ENCODE measurements at regions not wholly inside any gene's neighbourhood (a gene's known extent, or its start where the extent isn't known, plus 50 kb on each side); places are given as distances from the start of the nearest gene placed in this dataset.

GRCh38 chr7:129366-130221 lies 62.8 kb upstream of the FAM20C start:
- Histone ChIP-seq H3K4me1 (no peaks in the 10 kb centered on the region), H3K36me3 (no peaks in the 10 kb centered on the region), H3K9ac (ENCODE audit: low read depth in 2 of 2, low read length in 2 of 2) (no peak overlapping the region), H3K9me3 (no peaks in the 10 kb centered on the region), H3K4me3 (no peak overlapping the region), H3K27me3 (no peaks in the 10 kb centered on the region), H3K27ac (peak overlapping the region; percentile 32)
- no peak for DNase-seq
- TF ChIP-seq, protein P1, sequence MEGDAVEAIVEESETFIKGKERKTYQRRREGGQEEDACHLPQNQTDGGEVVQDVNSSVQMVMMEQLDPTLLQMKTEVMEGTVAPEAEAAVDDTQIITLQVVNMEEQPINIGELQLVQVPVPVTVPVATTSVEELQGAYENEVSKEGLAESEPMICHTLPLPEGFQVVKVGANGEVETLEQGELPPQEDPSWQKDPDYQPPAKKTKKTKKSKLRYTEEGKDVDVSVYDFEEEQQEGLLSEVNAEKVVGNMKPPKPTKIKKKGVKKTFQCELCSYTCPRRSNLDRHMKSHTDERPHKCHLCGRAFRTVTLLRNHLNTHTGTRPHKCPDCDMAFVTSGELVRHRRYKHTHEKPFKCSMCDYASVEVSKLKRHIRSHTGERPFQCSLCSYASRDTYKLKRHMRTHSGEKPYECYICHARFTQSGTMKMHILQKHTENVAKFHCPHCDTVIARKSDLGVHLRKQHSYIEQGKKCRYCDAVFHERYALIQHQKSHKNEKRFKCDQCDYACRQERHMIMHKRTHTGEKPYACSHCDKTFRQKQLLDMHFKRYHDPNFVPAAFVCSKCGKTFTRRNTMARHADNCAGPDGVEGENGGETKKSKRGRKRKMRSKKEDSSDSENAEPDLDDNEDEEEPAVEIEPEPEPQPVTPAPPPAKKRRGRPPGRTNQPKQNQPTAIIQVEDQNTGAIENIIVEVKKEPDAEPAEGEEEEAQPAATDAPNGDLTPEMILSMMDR (IDR thresholded peaks at IDR 0.05) = no peak
- intact Hi-C loops (cut with DNase I) = no loop called here

- no peaks in the 10 kb centered on the region for H3K27me3 ChIP-seq
- H3K9ac ChIP-seq (ENCODE audit: low read depth in 2 of 2, low read length in 2 of 2) = no peak overlapping the region
- no peak for DNase-seq
- no peaks in the 10 kb centered on the region for H3K4me1 ChIP-seq
- TF ChIP-seq, protein P1 (IDR thresholded peaks at IDR 0.05) = no peak
- H3K9me3 ChIP-seq = no peaks in the 10 kb centered on the region
- H3K36me3 ChIP-seq = no peaks in the 10 kb centered on the region
- no peak overlapping the region for H3K27ac ChIP-seq
- no peak overlapping the region for H3K4me3 ChIP-seq
- intact Hi-C loops (cut with DNase I) = no loop called here
Measured at GRCh38 chr7:130222-130572, 62.2 kb upstream of the FAM20C start.

DNA sequence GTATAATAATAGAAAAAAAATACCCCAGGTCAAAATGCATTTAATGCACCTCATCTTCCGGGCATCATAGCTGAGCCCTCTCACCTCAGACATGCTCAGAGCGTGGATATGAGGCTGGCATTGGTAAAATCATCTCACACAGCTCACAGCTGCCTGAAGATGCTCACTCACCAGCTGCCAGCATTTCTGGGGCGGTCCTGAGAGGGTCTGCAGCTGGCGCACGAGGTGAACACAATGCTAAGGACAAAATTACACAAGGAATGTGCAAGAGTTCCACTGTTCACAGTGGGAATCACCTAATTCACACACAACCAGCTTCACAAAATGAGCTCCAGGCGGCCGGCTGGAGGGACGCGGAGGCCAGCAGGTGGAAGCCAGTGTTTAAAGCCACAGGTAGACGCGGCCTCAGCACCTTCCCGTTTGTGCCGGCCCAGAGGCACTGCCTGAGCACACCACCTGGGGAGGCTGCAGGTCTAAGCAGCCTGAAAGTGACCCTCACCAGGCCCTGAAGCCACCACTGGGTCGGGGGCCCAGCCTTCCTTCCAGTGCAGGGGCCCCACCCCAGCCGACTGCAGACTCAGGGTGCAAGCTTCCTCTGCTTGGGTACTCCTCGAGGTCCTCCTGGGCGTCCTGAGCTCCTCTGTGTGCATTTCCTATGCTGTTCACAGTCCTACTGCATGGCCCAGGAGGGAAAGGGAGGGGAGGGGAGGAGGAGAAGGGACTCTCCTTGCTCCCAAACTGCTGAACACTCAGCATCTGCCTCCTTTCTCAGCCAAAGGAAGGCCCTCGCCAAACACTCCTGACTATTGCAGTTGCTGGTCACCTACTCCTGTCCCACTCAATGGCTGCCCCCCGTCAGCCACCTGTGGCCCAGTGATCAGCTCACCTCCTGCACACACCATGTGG lies 61.2 kb upstream of the FAM20C start:
- Histone ChIP-seq H3K9ac (ENCODE audit: low read depth in 2 of 2, low read length in 2 of 2) (no peak overlapping the region), H3K4me1 (no peaks in the 10 kb centered on the region), H3K4me3 (no peak overlapping the region), H3K9me3 (no peaks in the 10 kb centered on the region), H3K27ac (no peak overlapping the region), H3K36me3 (no peaks in the 10 kb centered on the region), H3K27me3 (no peaks in the 10 kb centered on the region)
- TF ChIP-seq, protein P1 (IDR thresholded peaks at IDR 0.05) = no peak
- intact Hi-C loops (cut with DNase I) = no loop called here
- DNase-seq = no peak

DNA sequence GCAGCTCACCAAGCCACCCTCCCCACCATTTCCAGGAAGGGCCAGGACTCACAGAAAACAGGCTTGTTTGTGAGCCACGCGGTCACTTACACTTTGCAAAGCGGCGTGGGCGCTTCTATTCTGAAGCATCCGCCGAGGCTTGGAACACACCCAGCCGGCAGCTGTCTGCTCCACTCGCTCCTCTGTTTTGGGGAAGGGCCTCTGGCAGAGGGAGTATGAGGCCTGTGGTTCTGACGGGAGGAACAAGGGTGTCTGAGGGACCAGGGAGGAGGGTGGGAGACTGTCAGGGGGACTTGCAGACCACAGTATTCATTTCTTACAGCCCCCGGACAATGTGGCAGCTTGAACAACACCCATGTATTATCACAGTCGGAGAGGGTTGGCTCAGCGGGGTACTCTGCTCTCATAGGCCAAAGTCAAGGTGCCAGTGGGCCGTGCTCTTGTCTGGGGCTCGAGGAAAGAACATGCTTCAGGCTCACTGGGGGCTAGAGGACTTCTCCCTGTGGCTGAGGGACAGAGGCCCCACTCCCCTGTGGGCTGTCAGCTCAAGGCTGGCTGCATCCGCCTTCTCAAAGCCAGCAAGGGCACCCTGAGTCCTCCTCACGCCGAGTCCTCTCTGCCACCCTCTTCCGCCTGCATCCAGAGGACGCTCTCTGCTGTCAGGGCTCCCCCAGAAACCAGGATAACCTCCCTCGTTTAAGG lies 60.4 kb upstream of the FAM20C start:
- DNase-seq = no peak
- no peak overlapping the region for H3K9ac ChIP-seq (ENCODE audit: low read depth in 2 of 2, low read length in 2 of 2)
- no peaks in the 10 kb centered on the region for H3K36me3 ChIP-seq
- TF ChIP-seq, protein P1 (IDR thresholded peaks at IDR 0.05) = no peak
- H3K4me3 ChIP-seq = no peak overlapping the region
- no peaks in the 10 kb centered on the region for H3K9me3 ChIP-seq
- no peaks in the 10 kb centered on the region for H3K4me1 ChIP-seq
- no peak overlapping the region for H3K27ac ChIP-seq
- no peaks in the 10 kb centered on the region for H3K27me3 ChIP-seq
- intact Hi-C loops (cut with DNase I) = no loop called here

DNA sequence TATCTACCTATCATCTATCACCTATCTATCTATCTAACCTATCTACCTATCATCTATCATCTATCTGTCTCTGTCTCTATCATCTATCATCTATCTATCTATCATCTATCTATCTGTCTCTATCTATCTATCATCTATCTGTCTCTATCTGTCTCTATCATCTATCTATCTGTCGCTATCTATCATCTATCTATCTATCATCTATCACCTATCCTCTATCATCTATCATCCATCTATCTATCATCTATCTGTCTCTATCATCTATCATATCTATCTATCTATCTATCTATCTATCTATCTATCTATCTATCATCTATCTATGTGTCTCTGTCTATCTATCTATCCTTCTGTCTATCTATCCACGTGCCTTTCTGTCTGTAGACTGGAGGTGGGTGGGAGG lies 59.5 kb upstream of the FAM20C start:
- DNase-seq = no peak
- Histone ChIP-seq H3K27ac (no peak overlapping the region), H3K36me3 (no peaks in the 10 kb centered on the region), H3K9me3 (no peaks in the 10 kb centered on the region), H3K4me1 (no peaks in the 10 kb centered on the region), H3K27me3 (no peaks in the 10 kb centered on the region), H3K9ac (ENCODE audit: low read depth in 2 of 2, low read length in 2 of 2) (no peak overlapping the region), H3K4me3 (no peak overlapping the region)
- TF ChIP-seq, protein P1 (IDR thresholded peaks at IDR 0.05) = no peak
- intact Hi-C loops (cut with DNase I) = no loop called here

All from colonic mucosa (tissue), 4 donors.